ENCODE measurements at regions not wholly inside any gene's neighbourhood (a gene's known extent, or its start where the extent isn't known, plus 50 kb on each side); places are given as distances from the start of the nearest gene placed in this dataset.

GRCh38 chr2:195501746-195502145 lies 155.3 kb upstream of the SLC39A10 start:
- TF ChIP-seq, protein P1, sequence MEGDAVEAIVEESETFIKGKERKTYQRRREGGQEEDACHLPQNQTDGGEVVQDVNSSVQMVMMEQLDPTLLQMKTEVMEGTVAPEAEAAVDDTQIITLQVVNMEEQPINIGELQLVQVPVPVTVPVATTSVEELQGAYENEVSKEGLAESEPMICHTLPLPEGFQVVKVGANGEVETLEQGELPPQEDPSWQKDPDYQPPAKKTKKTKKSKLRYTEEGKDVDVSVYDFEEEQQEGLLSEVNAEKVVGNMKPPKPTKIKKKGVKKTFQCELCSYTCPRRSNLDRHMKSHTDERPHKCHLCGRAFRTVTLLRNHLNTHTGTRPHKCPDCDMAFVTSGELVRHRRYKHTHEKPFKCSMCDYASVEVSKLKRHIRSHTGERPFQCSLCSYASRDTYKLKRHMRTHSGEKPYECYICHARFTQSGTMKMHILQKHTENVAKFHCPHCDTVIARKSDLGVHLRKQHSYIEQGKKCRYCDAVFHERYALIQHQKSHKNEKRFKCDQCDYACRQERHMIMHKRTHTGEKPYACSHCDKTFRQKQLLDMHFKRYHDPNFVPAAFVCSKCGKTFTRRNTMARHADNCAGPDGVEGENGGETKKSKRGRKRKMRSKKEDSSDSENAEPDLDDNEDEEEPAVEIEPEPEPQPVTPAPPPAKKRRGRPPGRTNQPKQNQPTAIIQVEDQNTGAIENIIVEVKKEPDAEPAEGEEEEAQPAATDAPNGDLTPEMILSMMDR (IDR thresholded peaks at IDR 0.05): no peak
- TF ChIP-seq POLR2A (IDR thresholded peaks at IDR 0.05) (no peak), POLR2AphosphoS5 (IDR thresholded peaks at IDR 0.05) (no peak)

Data from breast epithelium (tissue), 3 donors.